Left lung (tissue), 4 donors: ENCODE measurements at regions not wholly inside any gene's neighbourhood (a gene's known extent, or its start where the extent isn't known, plus 50 kb on each side); places are given as distances from the start of the nearest gene placed in this dataset.
A peak's percentile ranks its signal among the peaks of the same experiment; 100 is the strongest.

Experiments
- ATAC-seq: fragments of 200-7000 bp; cut with Tn5 transposase; one replicate; pipeline ENCODE4 v1.9.1; 2020; ENCODE audit warnings: moderate library complexity
- DNase-seq, 4 donors: peaks; one replicate each; pipeline ENCODE4 v3.0.0-alpha.2; 2013 to 2020
- H3K27ac ChIP-seq, 2 donors: fragments of 200-600 bp; sonication (generic) in 1 of 2; one replicate each; pipeline versions ENCODE4 v1.5.0 to v1.8.0; 2020 to 2021
- H3K27me3 ChIP-seq, 2 donors: fragments of 200-600 bp; sonication (generic) in 1 of 2; one replicate each; pipeline versions ENCODE4 v1.5.0 to v1.8.0; 2020 to 2021
- H3K36me3 ChIP-seq, 2 donors: fragments of 200-600 bp; sonication (generic) in 1 of 2; one replicate each; pipeline versions ENCODE4 v1.5.0 to v1.8.0; 2020 to 2021
- H3K4me1 ChIP-seq, 2 donors: fragments of 200-600 bp; one replicate each; pipeline ENCODE4 v1.8.0; 2021
- H3K4me3 ChIP-seq, 2 donors: fragments of 200-600 bp; sonication (generic) in 1 of 2; one replicate each; pipeline versions ENCODE4 v1.5.0 to v1.8.0; 2020 to 2021; ENCODE audit warnings: mild to moderate bottlenecking in 1 of 2
- H3K9me3 ChIP-seq, 2 donors: fragments of 200-600 bp; sonication (generic) in 1 of 2; one replicate each; pipeline versions ENCODE4 v1.5.0 to v1.8.0; 2020 to 2021
- CTCF ChIP-seq, 2 donors: fragments of 200-600 bp; sonication (generic) in 1 of 2; IDR thresholded peaks; one replicate each; pipeline versions ENCODE4 v1.5.0 to v1.8.0; 2021; ENCODE audit warnings: antibody characterized with exemption in 2 of 2
- intact Hi-C, 2 donors: fragments of 100-400 bp; cut with DNase I; formaldehyde crosslinking; loops; one replicate each; pipeline versions ENCODE4 v1.11.2 to v1.14.2; 2022
- donor health status: DM: no; HTN: yes; CAD: no.
- donor health status: DM: no; HTN: no; CAD: no.

- intact Hi-C loops, result no loop called here
- Histone ChIP-seq H3K4me3 (no peak overlapping the region), H3K27me3 (no peaks in the 10 kb centered on the region), H3K4me1 (no peaks in the 10 kb centered on the region), H3K9me3 (no peaks in the 10 kb centered on the region), H3K36me3 (no peaks in the 10 kb centered on the region), H3K27ac (no peak overlapping the region)
- DNase-seq (no peak), ATAC-seq (no peak)
- TF ChIP-seq CTCF (IDR thresholded peaks at IDR 0.05), result no peak
Measured at GRCh38 chr6:168182908-168183612, 104.0 kb upstream of the FRMD1 start.

GRCh38 chr6:168182366-168182765 lies 103.4 kb upstream of the FRMD1 start:
- no peak for ATAC-seq
- intact Hi-C loops, result no loop called here
- H3K9me3 ChIP-seq, result no peaks in the 10 kb centered on the region

GRCh38 chr6:168181876-168182275 lies 102.9 kb upstream of the FRMD1 start:
- no peaks in the 10 kb centered on the region for H3K9me3 ChIP-seq
- peak; percentile 26 for ATAC-seq
- no peak for DNase-seq
- no peak overlapping the region for H3K27ac ChIP-seq
- H3K4me1 ChIP-seq, result no peaks in the 10 kb centered on the region
- no peaks in the 10 kb centered on the region for H3K27me3 ChIP-seq
- intact Hi-C loops, result no loop called here
- H3K36me3 ChIP-seq, result no peaks in the 10 kb centered on the region
- H3K4me3 ChIP-seq, result no peak overlapping the region
- no peak for TF ChIP-seq CTCF (IDR thresholded peaks at IDR 0.05)

More at GRCh38 chr6:168182366-168182765, 103.4 kb upstream of the FRMD1 start:
- Histone ChIP-seq H3K4me1 (no peaks in the 10 kb centered on the region), H3K27ac (no peak overlapping the region), H3K27me3 (no peaks in the 10 kb centered on the region), H3K36me3 (no peaks in the 10 kb centered on the region), H3K4me3 (no peak overlapping the region)
- no peak for TF ChIP-seq CTCF (IDR thresholded peaks at IDR 0.05)
- no peak for DNase-seq

GRCh38 chr6:168181316-168181715 lies 102.3 kb upstream of the FRMD1 start:
- Histone ChIP-seq H3K4me3 (no peak overlapping the region), H3K4me1 (no peaks in the 10 kb centered on the region), H3K27ac (no peak overlapping the region), H3K36me3 (no peaks in the 10 kb centered on the region), H3K27me3 (no peaks in the 10 kb centered on the region), H3K9me3 (no peaks in the 10 kb centered on the region)
- ATAC-seq (no peak), DNase-seq (no peak)
- TF ChIP-seq CTCF (IDR thresholded peaks at IDR 0.05), result no peak
- intact Hi-C loops, result no loop called here

GRCh38 chr6:168180548-168181011 lies 101.6 kb upstream of the FRMD1 start:
- intact Hi-C loops, result no loop called here
- no peak for DNase-seq
- no peak for TF ChIP-seq CTCF (IDR thresholded peaks at IDR 0.05)
- Histone ChIP-seq H3K27ac (no peak overlapping the region), H3K36me3 (no peaks in the 10 kb centered on the region), H3K9me3 (no peaks in the 10 kb centered on the region), H3K4me1 (no peaks in the 10 kb centered on the region), H3K4me3 (no peak overlapping the region), H3K27me3 (no peaks in the 10 kb centered on the region)
- no peak for ATAC-seq
